ENCODE measurements at regions not wholly inside any gene's neighbourhood (a gene's known extent, or its start where the extent isn't known, plus 50 kb on each side); places are given as distances from the start of the nearest gene placed in this dataset.

DNA sequence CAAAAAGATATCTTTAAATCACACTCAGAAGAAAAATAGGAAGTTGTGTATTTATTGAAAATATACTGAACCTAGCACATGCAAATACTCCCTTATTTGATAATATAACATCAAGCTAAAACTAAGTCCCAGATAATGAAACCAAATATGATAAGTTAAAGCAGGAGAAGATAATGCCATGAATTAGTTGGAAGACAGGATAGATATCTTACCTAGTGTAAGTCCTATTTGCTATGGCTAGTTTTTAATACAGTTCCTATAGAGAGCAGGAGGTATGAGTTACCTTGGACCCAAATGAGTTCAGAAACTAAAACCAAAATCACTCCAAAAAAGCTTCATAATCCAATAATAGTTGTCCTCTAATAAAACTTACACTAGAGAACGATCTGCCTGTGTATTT lies 1407.1 kb upstream of the MIR17HG start:
- no peak overlapping the region for H3K4me3 ChIP-seq
- intact Hi-C loops (cut with DNase I): no loop called here
- DNase-seq (ENCODE audit: extremely low spot score in 2 of 2): no peak
- no peaks in the 10 kb centered on the region for H3K36me3 ChIP-seq
- no peaks in the 10 kb centered on the region for H3K27me3 ChIP-seq
- TF ChIP-seq POLR2AphosphoS5 (IDR thresholded peaks at IDR 0.05; ENCODE audit: insufficient read depth in 1 of 2, low read depth in 1 of 2): no peak
- TF ChIP-seq, protein P1, sequence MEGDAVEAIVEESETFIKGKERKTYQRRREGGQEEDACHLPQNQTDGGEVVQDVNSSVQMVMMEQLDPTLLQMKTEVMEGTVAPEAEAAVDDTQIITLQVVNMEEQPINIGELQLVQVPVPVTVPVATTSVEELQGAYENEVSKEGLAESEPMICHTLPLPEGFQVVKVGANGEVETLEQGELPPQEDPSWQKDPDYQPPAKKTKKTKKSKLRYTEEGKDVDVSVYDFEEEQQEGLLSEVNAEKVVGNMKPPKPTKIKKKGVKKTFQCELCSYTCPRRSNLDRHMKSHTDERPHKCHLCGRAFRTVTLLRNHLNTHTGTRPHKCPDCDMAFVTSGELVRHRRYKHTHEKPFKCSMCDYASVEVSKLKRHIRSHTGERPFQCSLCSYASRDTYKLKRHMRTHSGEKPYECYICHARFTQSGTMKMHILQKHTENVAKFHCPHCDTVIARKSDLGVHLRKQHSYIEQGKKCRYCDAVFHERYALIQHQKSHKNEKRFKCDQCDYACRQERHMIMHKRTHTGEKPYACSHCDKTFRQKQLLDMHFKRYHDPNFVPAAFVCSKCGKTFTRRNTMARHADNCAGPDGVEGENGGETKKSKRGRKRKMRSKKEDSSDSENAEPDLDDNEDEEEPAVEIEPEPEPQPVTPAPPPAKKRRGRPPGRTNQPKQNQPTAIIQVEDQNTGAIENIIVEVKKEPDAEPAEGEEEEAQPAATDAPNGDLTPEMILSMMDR (IDR thresholded peaks at IDR 0.05): no peak
- no peak for TF ChIP-seq POLR2A (IDR thresholded peaks at IDR 0.05)
- H3K9me3 ChIP-seq: no peaks in the 10 kb centered on the region
- no peak overlapping the region for H3K27ac ChIP-seq
- H3K4me1 ChIP-seq: no peaks in the 10 kb centered on the region

DNA sequence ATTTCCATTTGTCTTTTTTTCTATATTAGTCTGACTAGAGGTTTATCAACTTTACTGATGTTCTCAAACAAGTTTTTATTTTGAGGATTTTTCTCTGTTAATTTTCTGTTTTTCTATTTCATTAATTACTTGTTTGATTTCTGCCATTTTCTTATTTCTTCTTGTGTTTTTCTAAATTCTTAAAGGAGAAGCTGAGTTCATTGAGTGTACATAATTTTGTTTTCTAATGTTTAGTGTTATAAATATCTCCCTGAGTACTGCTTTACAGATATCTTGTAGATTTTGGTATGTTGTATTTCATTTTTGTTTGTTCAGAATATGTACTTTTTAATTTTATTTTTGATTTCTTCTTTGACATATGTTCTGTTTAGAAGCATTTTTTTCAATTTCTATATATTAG lies 1404.3 kb upstream of the MIR17HG start:
- no peak for DNase-seq (ENCODE audit: extremely low spot score in 2 of 2)
- no peak overlapping the region for H3K4me3 ChIP-seq
- intact Hi-C loops (cut with DNase I): no loop called here

DNA sequence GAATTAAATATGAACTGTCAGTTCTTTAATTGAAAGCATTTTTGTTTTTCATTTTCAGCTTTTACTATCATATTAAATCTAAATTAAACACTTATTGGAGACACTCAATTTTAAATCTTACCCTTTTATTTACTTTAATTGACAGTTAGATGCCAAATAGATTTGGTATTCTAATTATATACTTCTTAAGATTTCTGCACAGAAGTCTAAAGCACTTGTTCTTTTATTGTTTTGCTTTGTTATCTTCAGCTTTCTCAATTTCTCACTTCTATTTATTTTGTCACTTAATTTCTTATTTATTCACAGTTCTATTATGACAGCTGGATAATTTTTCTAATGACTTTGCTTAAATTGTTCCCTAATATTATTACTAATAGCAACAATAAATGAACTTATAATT lies 1397.3 kb upstream of the MIR17HG start:
- no peak for DNase-seq (ENCODE audit: extremely low spot score in 2 of 2)
- H3K9me3 ChIP-seq: no peaks in the 10 kb centered on the region
- TF ChIP-seq, protein P1 (IDR thresholded peaks at IDR 0.05): no peak
- TF ChIP-seq POLR2A (IDR thresholded peaks at IDR 0.05) (no peak), POLR2AphosphoS5 (IDR thresholded peaks at IDR 0.05; ENCODE audit: insufficient read depth in 1 of 2, low read depth in 1 of 2) (no peak)
- H3K4me1 ChIP-seq: no peaks in the 10 kb centered on the region
- H3K4me3 ChIP-seq: no peak overlapping the region
- intact Hi-C loops (cut with DNase I): no loop called here
- H3K27me3 ChIP-seq: no peaks in the 10 kb centered on the region
- no peaks in the 10 kb centered on the region for H3K36me3 ChIP-seq
- no peak overlapping the region for H3K27ac ChIP-seq

More for the DNA sequence above, 1404.3 kb upstream of the MIR17HG start:
- TF ChIP-seq POLR2AphosphoS5 (IDR thresholded peaks at IDR 0.05; ENCODE audit: insufficient read depth in 1 of 2, low read depth in 1 of 2) (no peak), POLR2A (IDR thresholded peaks at IDR 0.05) (no peak)
- TF ChIP-seq, protein P1 (IDR thresholded peaks at IDR 0.05): no peak
- Histone ChIP-seq H3K27me3 (no peaks in the 10 kb centered on the region), H3K27ac (no peak overlapping the region), H3K36me3 (no peaks in the 10 kb centered on the region), H3K4me1 (no peaks in the 10 kb centered on the region), H3K9me3 (no peaks in the 10 kb centered on the region)

DNA sequence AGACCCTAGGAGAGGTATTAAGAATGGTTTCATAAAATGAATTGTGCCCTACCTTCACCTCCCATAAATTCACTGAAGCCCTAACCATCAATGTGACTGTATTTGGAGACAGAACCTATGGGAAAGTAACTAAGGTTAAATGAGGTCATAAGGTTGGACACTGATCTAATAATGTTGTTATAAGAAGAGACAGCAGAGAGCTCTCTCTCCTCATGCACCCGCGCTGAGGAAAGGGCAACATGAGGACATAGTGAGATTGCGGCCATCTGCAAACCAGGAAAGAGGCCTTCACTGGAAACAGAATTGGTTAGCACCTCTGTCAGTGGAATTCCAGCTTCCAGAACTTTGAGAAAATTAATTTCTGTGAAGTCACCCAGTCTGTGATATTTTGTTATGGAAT lies 1396.1 kb upstream of the MIR17HG start:
- DNase-seq (ENCODE audit: extremely low spot score in 2 of 2): no peak
- no peaks in the 10 kb centered on the region for H3K4me1 ChIP-seq
- no peaks in the 10 kb centered on the region for H3K36me3 ChIP-seq
- H3K27me3 ChIP-seq: no peaks in the 10 kb centered on the region
- H3K27ac ChIP-seq: no peak overlapping the region
- H3K9me3 ChIP-seq: no peaks in the 10 kb centered on the region
- intact Hi-C loops (cut with DNase I): no loop called here
- TF ChIP-seq POLR2A (IDR thresholded peaks at IDR 0.05): no peak
- no peak for TF ChIP-seq POLR2AphosphoS5 (IDR thresholded peaks at IDR 0.05; ENCODE audit: insufficient read depth in 1 of 2, low read depth in 1 of 2)
- TF ChIP-seq, protein P1 (IDR thresholded peaks at IDR 0.05): no peak
- H3K4me3 ChIP-seq: no peak overlapping the region

DNA sequence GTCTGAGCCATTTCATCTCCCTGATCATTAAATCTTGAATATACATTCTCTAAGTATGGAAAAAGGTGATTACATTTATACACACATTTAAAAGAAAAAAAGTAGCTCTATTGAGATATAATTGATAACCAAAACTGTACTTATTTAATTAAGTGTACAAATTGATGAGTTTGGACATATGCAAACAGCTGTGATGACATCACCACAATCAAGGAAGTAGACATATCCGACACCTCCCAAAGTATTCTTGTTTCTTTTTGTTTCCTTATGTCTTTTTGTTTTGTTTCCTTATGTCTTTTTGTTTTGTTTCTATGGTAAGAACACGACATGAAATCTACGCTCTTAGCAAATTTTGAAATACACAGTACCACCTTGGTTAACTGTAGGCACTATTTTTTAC lies 1393.9 kb upstream of the MIR17HG start:
- Histone ChIP-seq H3K27ac (no peak overlapping the region), H3K9me3 (no peaks in the 10 kb centered on the region), H3K4me3 (no peak overlapping the region), H3K4me1 (no peaks in the 10 kb centered on the region), H3K27me3 (no peaks in the 10 kb centered on the region), H3K36me3 (no peaks in the 10 kb centered on the region)
- TF ChIP-seq, protein P1 (IDR thresholded peaks at IDR 0.05): no peak
- TF ChIP-seq POLR2A (IDR thresholded peaks at IDR 0.05): no peak
- TF ChIP-seq POLR2AphosphoS5 (IDR thresholded peaks at IDR 0.05; ENCODE audit: insufficient read depth in 1 of 2, low read depth in 1 of 2): no peak
- intact Hi-C loops (cut with DNase I): no loop called here
- no peak for DNase-seq (ENCODE audit: extremely low spot score in 2 of 2)

Data from vagina (tissue), 2 donors.